H7 (cell line): ENCODE measurements at regions not wholly inside any gene's neighbourhood (a gene's known extent, or its start where the extent isn't known, plus 50 kb on each side); places are given as distances from the start of the nearest gene placed in this dataset.

Experiments used
- DNase-seq: peaks from one replicate; pipeline ENCODE4 v3.0.0; 2012
- H3K27me3 ChIP-seq: 2 replicates; pipeline ENCODE4 v1.6.0; 2011; ENCODE audit warnings: mild to moderate bottlenecking, low read length; ENCODE audit not compliant: control insufficient read depth, insufficient read depth
- H3K36me3 ChIP-seq: replicated peaks from 2 replicates; pipeline ENCODE4 v1.5.1; 2011; ENCODE audit warnings: low read length; ENCODE audit not compliant: control insufficient read depth, insufficient read depth
- H3K4me3 ChIP-seq: 2 replicates; pipeline ENCODE4 v1.5.1; 2011; ENCODE audit warnings: low read depth, mild to moderate bottlenecking, control low read depth, low read length, moderate library complexity; ENCODE audit not compliant: insufficient read depth

DNA sequence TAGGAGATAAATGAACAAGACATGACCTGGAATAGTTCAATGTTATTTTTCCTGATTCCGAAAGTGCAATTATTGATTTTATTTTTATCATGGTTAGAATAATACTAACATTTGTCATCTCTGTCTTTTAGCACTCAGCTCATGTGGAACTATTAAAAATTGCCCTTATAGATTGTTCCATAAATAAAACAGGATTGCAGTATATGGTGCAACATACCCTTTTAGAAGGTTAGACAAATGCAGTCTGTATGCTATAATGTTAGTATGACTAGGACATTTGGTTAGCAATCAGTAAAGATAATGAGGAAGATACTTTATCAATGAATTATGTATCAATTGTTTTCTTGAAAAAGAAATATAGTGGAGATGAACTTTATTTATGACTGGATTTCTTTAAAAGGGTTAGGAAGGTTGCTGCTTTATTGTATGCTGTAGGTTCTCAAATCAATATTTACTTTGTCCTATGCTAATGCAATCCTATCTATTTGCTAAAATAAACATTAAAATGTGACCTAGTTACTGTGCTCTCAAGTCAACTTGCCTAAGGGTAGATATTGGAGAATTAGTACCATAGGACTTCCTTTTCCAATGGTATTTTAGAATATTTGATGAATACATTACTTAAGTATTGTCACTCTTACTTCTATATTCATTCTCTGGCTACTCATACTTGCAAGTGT is 348.9 kb upstream of the ISL1 start:
- Histone ChIP-seq H3K4me3 (no peak overlapping the region), H3K36me3 (no peaks in the 10 kb centered on the region), H3K27me3 (no peaks in the 10 kb centered on the region)
- DNase-seq: no peak

DNA sequence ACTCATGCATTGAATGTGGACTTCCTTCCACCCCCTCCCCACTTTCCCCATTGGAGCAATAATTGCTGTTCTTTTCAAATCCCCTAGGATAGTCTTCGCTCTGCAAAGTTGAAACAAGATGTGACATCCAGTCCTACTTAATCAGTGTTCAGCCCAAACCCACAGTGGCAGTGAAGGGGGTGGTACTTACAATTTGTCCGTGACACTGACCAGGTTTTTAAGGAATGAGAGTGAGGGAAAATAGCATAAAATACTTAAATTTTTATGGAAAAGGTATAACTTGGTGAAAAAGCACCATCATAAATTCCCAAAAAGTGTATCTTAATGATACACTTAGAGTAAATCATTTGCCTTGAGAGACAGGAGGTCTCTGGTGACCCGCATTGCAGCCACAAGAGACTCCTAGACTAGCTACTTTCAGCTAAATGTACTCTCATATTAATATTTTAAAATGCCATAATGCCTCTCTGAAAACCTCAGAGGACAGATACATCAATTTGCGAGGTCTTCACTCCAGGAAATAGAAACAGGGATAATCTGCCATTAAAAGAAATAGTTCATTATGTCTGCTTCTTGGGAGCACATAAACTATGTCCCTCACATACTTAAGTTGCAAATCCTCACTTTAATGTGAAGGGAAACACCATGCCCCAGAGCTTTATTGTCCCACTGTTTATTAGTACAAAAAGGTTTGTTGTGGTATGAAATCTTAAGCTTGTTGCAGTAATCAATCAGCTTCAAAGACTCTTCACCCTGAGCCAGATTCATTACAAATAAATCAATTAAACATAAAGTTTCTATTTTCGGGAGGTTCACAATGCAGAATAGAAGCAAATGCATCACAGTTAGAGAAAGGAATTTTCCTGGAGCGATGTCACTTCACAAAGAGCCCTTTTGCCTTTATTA is 343.6 kb upstream of the ISL1 start:
- DNase-seq: no peak

DNA sequence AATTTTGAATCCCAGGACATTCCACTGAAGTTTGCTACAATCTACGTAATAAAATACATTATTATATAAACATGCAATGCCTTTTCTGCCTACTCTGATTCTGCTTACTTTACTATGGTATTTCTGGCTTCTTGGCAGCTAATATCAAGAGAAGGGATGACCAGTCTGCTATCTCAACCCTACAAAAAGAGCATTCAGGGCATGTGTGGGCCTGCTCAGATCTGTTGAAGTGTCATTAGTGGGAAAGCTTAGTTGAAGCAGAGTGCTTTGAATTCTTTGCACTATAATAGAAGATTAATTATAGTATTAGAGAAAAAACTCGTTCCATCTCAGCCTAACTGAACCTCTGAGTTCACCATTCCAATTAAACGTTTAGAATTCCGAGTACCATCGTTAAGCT is 339.5 kb upstream of the ISL1 start:
- no peaks in the 10 kb centered on the region for H3K27me3 ChIP-seq
- no peaks in the 10 kb centered on the region for H3K36me3 ChIP-seq
- DNase-seq: no peak
- no peak overlapping the region for H3K4me3 ChIP-seq

More for the DNA sequence above, 343.6 kb upstream of the ISL1 start:
- Histone ChIP-seq H3K4me3 (no peak overlapping the region), H3K36me3 (no peaks in the 10 kb centered on the region), H3K27me3 (no peaks in the 10 kb centered on the region)

DNA sequence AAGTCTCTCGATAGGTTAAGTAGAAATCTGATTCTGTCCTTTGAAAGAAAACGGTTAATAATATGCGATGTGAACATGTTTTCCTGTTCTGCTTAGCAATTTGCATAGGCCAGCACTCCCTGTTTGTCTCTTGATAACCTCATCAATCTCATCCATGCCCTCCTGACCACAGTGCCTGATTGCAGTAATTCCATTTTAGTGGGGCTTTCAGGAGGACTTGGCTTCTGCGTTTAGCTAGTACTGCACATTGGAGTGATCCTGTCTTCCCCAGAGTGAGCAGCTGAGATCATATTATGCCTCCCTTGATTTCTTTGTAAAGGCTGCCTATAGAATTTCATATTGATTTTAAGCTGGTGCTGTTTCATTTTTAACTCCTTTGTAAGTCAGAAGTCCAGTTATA is 335.9 kb upstream of the ISL1 start:
- Histone ChIP-seq H3K4me3 (no peak overlapping the region), H3K27me3 (no peaks in the 10 kb centered on the region), H3K36me3 (no peaks in the 10 kb centered on the region)
- DNase-seq: no peak

DNA sequence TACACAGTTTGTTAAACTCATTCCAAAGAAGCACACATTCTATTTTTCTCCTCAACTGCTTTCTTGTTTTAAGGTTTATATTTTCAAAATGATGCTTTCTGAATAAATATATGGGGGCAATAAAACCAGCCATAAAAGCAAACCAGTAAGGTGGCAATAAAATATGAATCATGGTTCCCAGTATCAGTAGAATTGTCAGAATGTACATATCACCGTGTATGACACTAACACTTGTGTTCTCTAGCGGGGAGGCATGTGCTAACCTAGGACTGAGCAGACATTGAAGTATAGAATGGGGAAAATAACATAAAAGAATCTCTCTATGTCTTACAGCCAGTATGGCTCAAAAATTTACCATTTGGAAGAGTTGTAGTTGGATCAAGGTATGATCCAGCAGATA is 329.9 kb upstream of the ISL1 start:
- Histone ChIP-seq H3K4me3 (no peak overlapping the region), H3K27me3 (no peaks in the 10 kb centered on the region), H3K36me3 (no peaks in the 10 kb centered on the region)
- DNase-seq: no peak

DNA sequence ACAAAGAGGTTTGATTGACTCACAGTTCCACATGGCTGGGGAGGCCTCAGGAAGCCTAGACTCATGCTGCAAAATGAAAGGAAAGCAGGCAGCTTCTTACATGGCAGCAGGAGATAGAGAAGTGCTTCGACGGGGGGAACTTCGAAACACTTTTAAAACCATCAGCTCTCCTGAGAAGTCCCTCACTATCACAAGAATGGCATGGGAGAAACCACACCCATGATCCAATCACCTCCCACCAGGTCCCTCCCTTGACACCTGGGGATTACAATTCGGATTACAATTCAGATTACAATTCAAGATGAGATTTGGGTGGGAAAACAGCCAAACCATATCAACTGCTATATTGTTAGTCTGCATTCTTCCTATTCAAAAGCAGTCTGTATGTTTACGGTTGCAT is 322.3 kb upstream of the ISL1 start:
- Histone ChIP-seq H3K4me3 (no peak overlapping the region), H3K36me3 (no peaks in the 10 kb centered on the region), H3K27me3 (no peaks in the 10 kb centered on the region)
- no peak for DNase-seq

DNA sequence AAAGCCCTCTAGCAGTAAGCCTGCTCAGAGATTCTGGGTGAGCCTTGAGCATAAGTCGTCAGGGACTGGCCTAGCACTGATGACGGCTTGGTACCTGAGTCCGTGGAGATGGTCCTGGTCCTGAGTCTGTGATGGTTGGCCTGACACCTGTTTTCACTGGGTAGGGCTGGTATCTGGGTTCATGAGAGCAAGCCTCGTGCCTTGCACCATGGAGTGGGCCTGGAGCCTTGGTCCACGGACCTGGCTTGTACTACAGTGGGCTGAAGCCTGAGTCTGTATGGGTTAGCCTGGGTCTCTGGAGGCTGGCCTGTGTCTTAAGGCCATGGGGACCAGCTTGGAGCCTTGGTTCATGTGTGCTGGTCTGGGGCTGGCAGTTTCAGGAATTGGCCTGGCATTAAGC is 310.3 kb upstream of the ISL1 start:
- no peaks in the 10 kb centered on the region for H3K36me3 ChIP-seq
- DNase-seq: no peak
- no peaks in the 10 kb centered on the region for H3K27me3 ChIP-seq
- no peak overlapping the region for H3K4me3 ChIP-seq

DNA sequence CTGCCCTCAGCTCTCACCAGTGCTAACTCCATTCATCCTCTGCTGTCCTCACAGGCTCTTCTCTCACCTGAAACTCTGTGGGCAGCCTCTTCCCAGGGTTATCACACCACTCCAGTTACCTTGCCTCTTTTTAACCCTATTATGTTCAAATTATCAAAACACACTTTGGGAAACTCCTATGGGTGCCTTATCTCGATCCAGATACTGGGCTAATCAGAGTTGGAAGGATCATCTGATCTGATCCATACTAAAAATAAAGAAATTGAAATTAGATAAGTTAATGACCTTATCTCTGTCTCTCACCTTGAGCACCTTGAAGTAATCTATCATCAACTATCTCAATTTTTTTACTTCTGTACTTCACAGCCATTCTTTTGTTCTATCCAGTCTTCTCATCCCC is 300.5 kb upstream of the ISL1 start:
- no peak for DNase-seq
- Histone ChIP-seq H3K36me3 (no peaks in the 10 kb centered on the region), H3K4me3 (no peak overlapping the region), H3K27me3 (no peaks in the 10 kb centered on the region)

DNA sequence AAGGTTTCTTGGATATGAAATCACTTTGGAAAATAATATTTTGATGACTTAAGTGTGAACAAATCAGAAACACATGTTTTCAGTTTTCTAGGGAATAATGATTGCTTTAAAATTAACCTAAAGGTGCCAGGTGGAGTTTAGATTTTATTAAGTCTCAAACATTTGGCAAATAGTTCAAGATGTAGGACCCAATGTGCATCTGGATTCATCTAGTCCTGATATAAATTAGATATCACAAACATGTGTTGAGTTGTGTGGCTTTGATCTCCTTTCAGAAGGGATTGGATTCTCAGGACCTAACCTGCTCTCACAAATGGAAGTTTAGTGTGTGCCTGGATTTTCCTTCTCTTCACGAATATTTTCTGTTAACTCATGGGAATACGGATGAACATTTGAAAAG is 291.4 kb upstream of the ISL1 start:
- Histone ChIP-seq H3K4me3 (no peak overlapping the region), H3K27me3 (no peaks in the 10 kb centered on the region), H3K36me3 (no peaks in the 10 kb centered on the region)
- DNase-seq: no peak

DNA sequence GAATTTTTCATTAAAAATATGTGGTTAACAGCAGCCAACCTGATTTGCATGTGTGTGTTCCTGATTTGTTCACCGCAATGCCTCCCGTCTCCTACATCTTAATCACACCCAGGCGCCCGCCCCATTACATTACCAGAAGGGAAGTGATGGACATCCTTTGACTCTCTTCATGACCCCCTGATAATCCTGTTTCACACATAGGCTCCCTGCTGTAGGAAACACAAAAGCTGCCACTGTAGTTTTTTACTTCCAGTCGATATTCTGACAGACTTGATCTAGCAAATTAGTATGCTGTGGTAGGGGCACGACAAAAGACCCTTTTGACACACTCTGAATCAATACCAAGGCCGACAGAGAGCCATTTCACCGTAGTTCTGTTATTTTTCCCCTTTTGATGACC is 287.8 kb upstream of the ISL1 start:
- no peaks in the 10 kb centered on the region for H3K27me3 ChIP-seq
- peak; percentile 6 for DNase-seq

DNA sequence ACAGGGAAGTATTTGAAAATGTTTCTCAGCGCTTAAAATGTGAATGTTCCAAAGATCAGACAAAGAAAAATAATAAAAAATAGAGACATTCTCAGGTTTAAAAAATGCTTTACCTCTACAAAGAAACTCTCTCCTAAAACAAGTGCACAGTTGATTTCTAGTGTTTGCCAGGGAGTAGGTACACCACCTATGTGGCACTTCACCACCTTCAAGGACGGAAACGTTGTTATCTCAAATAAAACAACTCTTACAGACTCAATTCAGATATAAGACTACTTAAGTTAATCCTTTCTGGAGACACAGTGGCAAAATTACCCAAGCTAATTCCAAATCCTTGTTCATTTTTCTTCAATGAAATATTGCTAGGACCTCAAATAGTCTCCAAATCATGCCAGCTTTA is 286.4 kb upstream of the ISL1 start:
- Histone ChIP-seq H3K4me3 (no peak overlapping the region), H3K36me3 (no peaks in the 10 kb centered on the region), H3K27me3 (no peaks in the 10 kb centered on the region)
- no peak for DNase-seq

More for the DNA sequence above, 287.8 kb upstream of the ISL1 start:
- H3K4me3 ChIP-seq: no peak overlapping the region
- H3K36me3 ChIP-seq: no peaks in the 10 kb centered on the region

DNA sequence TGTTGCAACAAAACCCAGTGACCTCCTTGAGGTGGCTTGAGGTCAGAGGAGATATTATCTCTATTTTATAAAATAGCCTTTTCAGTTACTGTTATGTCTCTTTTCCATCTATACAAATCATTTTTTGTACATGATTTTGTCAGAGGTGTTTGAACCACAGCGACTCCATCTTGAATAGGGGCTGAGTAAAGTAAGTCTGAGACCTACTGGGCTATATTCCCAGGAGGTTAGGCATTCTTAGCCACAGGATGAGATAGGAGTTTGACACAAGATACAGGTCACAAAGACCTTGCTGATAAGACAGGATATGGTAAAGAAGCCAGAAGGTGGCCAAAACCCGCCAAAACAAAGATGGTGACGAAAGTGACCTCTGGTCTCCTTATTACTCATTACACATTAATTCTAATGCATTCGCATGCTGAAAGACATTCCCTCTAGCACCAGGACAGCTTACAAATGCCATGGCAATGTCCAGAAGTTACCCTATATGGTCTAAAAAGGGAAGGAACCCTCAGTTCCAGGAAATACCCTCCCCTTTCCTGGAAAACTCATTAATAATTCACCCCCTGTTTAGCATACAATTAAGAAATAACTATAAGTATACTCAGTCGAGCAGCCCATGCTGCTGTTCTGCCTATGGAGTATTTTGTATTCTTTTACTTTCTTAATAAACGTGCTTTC is 283.9 kb upstream of the ISL1 start:
- DNase-seq: no peak
- Histone ChIP-seq H3K4me3 (no peak overlapping the region), H3K27me3 (no peaks in the 10 kb centered on the region), H3K36me3 (no peaks in the 10 kb centered on the region)

DNA sequence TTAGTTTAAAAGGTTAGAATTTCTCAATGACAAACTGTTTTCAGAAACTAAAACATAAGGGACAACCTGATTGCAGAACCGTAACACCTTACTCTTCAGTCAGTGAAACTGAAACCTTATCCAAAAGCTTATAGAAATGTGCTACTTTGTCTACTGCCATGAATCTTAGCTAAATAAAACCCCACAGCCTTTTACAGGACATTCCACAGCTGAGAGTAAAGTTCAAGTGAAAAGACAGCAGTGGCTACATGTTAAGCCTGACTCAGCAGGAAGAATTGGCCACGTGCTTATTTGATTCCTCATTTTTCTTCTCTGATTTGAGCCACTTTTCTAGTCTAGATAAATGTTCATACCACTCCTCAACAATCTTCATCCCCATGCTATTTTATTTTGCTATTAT is 278.7 kb upstream of the ISL1 start:
- no peaks in the 10 kb centered on the region for H3K27me3 ChIP-seq

DNA sequence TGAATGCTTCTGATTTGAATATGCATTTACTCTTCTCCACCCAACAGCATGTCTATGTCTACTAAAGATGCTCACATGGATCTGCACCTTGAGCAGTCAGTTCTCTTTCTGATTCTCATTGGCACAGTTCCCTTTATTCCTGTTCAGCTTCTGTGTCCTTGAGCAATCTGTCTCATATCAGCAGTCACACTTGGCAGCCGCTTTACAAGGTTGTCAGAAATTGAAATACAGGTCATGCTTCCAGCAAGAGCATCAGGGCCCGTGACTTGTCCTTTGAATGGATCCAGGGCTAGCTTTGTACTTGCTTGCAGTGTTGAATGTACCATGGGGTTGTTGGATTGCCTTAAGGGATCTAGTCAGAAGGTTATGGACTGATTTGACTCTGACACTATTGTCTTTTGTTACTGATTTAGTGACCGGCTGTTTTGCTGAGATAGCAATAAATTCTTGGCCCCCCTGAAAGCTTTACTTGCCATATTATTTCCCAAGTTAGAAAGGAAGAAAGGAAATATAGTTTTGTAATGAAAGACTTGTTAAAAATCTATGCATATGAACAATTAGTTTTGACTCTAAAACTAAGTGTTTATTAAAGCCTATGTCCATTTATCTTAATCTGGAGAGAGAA is 273.4 kb upstream of the ISL1 start:
- Histone ChIP-seq H3K36me3 (no peaks in the 10 kb centered on the region), H3K27me3 (no peaks in the 10 kb centered on the region), H3K4me3 (no peak overlapping the region)
- no peak for DNase-seq

More for the DNA sequence above, 278.7 kb upstream of the ISL1 start:
- Histone ChIP-seq H3K4me3 (no peak overlapping the region), H3K36me3 (no peaks in the 10 kb centered on the region)
- no peak for DNase-seq
